ENCODE measurements at regions not wholly inside any gene's neighbourhood (a gene's known extent, or its start where the extent isn't known, plus 50 kb on each side); places are given as distances from the start of the nearest gene placed in this dataset.

- DNase-seq (ENCODE audit: low spot score in 2 of 2) = no peak
- no peaks in the 10 kb centered on the region for H3K4me1 ChIP-seq
- peaks cover 0 to 10% of the 10 kb centered on the region in 2 donors for H3K9me3 ChIP-seq
- intact Hi-C loops (cut with DNase I; ENCODE audit: low total_unique reads) = no loop called here
- TF ChIP-seq POLR2A (IDR thresholded peaks at IDR 0.05) = no peak
- no peak for TF ChIP-seq CTCF (IDR thresholded peaks at IDR 0.05)
- TF ChIP-seq POLR2AphosphoS5 (IDR thresholded peaks at IDR 0.05) = no peak
- no peak overlapping the region for H3K27ac ChIP-seq
- H3K36me3 ChIP-seq = no peaks in the 10 kb centered on the region
- no peak overlapping the region for H3K4me3 ChIP-seq
- no peaks in the 10 kb centered on the region for H3K27me3 ChIP-seq
Measured at GRCh38 chr5:121313886-121314285, 537.8 kb upstream of the FTMT start.

- no peaks in the 10 kb centered on the region for H3K27me3 ChIP-seq
- TF ChIP-seq POLR2AphosphoS5 (IDR thresholded peaks at IDR 0.05) (no peak), POLR2A (IDR thresholded peaks at IDR 0.05) (no peak), CTCF (IDR thresholded peaks at IDR 0.05) (no peak)
- intact Hi-C loops (cut with DNase I; ENCODE audit: low total_unique reads) = no loop called here
- no peak overlapping the region for H3K4me3 ChIP-seq
- H3K9me3 ChIP-seq = peaks cover 0 to 10% of the 10 kb centered on the region in 2 donors
- no peak for DNase-seq (ENCODE audit: low spot score in 2 of 2)
- H3K4me1 ChIP-seq = no peaks in the 10 kb centered on the region
- H3K36me3 ChIP-seq = no peaks in the 10 kb centered on the region
- no peak overlapping the region for H3K27ac ChIP-seq
Measured at GRCh38 chr5:121315786-121316185, 535.9 kb upstream of the FTMT start.

GRCh38 chr5:121319292-121319691, 532.4 kb upstream of the FTMT start:
- Histone ChIP-seq H3K4me1 (no peaks in the 10 kb centered on the region), H3K27me3 (no peaks in the 10 kb centered on the region), H3K4me3 (no peak overlapping the region), H3K27ac (no peak overlapping the region), H3K36me3 (no peaks in the 10 kb centered on the region), H3K9me3 (no peaks in the 10 kb centered on the region)
- intact Hi-C loops (cut with DNase I; ENCODE audit: low total_unique reads) = no loop called here
- TF ChIP-seq POLR2A (IDR thresholded peaks at IDR 0.05) (no peak), CTCF (IDR thresholded peaks at IDR 0.05) (no peak), POLR2AphosphoS5 (IDR thresholded peaks at IDR 0.05) (no peak)
- DNase-seq (ENCODE audit: low spot score in 2 of 2) = no peak

- H3K4me1 ChIP-seq = no peaks in the 10 kb centered on the region
- no peak for TF ChIP-seq POLR2AphosphoS5 (IDR thresholded peaks at IDR 0.05)
- no peak for TF ChIP-seq CTCF (IDR thresholded peaks at IDR 0.05)
- no peak for TF ChIP-seq POLR2A (IDR thresholded peaks at IDR 0.05)
- no peaks in the 10 kb centered on the region for H3K9me3 ChIP-seq
- H3K27me3 ChIP-seq = no peaks in the 10 kb centered on the region
- no peaks in the 10 kb centered on the region for H3K36me3 ChIP-seq
- no peak for DNase-seq (ENCODE audit: low spot score in 2 of 2)
- H3K4me3 ChIP-seq = no peak overlapping the region
- H3K27ac ChIP-seq = no peak overlapping the region
- intact Hi-C loops (cut with DNase I; ENCODE audit: low total_unique reads) = no loop called here
Measured at GRCh38 chr5:121325930-121326329, 525.8 kb upstream of the FTMT start.

- TF ChIP-seq POLR2AphosphoS5 (IDR thresholded peaks at IDR 0.05) (no peak), POLR2A (IDR thresholded peaks at IDR 0.05) (no peak), CTCF (IDR thresholded peaks at IDR 0.05) (no peak)
- Histone ChIP-seq H3K27ac (no peak overlapping the region), H3K36me3 (no peaks in the 10 kb centered on the region), H3K4me1 (no peaks in the 10 kb centered on the region), H3K27me3 (no peaks in the 10 kb centered on the region), H3K4me3 (no peak overlapping the region), H3K9me3 (no peaks in the 10 kb centered on the region)
- intact Hi-C loops (cut with DNase I; ENCODE audit: low total_unique reads) = no loop called here
- DNase-seq (ENCODE audit: low spot score in 2 of 2) = no peak
Measured at GRCh38 chr5:121350181-121350930, 501.3 kb upstream of the FTMT start.
